GM23248 (cell line): ENCODE measurements at regions not wholly inside any gene's neighbourhood (a gene's known extent, or its start where the extent isn't known, plus 50 kb on each side); places are given as distances from the start of the nearest gene placed in this dataset. TPM values are rescaled to one million over a fixed set of nuclear protein-coding genes. Genes with fewer than 3 reads are reported as not detected.
"Not testable (repeated sequence)": the region's sequence is repeated elsewhere in the genome, so short reads cannot be mapped to it uniquely, and the experiment has no call there.

Source experiments
- DNase-seq: peaks from one replicate; pipeline ENCODE4 v3.0.0-alpha.2; 2015
- H2AFZ ChIP-seq: fragments of 200-600 bp; sonication (generic); 2 replicates; pipeline ENCODE4 v1.6.1; 2016; ENCODE audit warnings: antibody characterized with exemption
- H3F3A ChIP-seq: fragments of 200-600 bp; sonication (generic); 2 replicates; pipeline ENCODE4 v1.6.1; 2016; ENCODE audit warnings: mild to moderate bottlenecking, antibody characterized with exemption, mixed run types; ENCODE audit not compliant: insufficient read depth
- H3K27ac ChIP-seq: fragments of 200-600 bp; sonication (generic); 2 replicates; pipeline ENCODE4 v1.5.1; 2016; ENCODE audit warnings: mild to moderate bottlenecking
- H3K27me3 ChIP-seq: fragments of 200-600 bp; sonication (generic); replicated peaks from 2 replicates; pipeline ENCODE4 v1.6.1; 2016; ENCODE audit warnings: mild to moderate bottlenecking; ENCODE audit not compliant: insufficient read depth
- H3K36me3 ChIP-seq: fragments of 200-600 bp; sonication (generic); 2 replicates; pipeline ENCODE4 v1.6.1; 2016; ENCODE audit warnings: low read depth, mild to moderate bottlenecking
- H3K4me1 ChIP-seq: fragments of 200-600 bp; sonication (generic); 2 replicates; pipeline ENCODE4 v1.6.1; 2016; ENCODE audit warnings: mild to moderate bottlenecking; ENCODE audit not compliant: insufficient read depth
- H3K4me2 ChIP-seq: fragments of 200-600 bp; sonication (generic); one replicate; pipeline ENCODE4 v1.6.1; 2016; ENCODE audit warnings: mild to moderate bottlenecking; ENCODE audit not compliant: unreplicated experiment
- H3K4me3 ChIP-seq: fragments of 200-600 bp; sonication (generic); 2 replicates; pipeline ENCODE4 v1.5.1; 2016; ENCODE audit warnings: mild to moderate bottlenecking
- H3K79me2 ChIP-seq: fragments of 200-600 bp; sonication (generic); 2 replicates; pipeline ENCODE4 v1.6.1; 2016; ENCODE audit warnings: mild to moderate bottlenecking; ENCODE audit not compliant: insufficient read depth
- H3K9ac ChIP-seq: fragments of 200-600 bp; sonication (generic); 2 replicates; pipeline ENCODE4 v1.6.1; 2016; ENCODE audit warnings: mild to moderate bottlenecking
- H3K9me2 ChIP-seq: fragments of 200-600 bp; sonication (generic); 2 replicates; pipeline ENCODE4 v1.6.1; 2016; ENCODE audit warnings: mixed run types, mild to moderate bottlenecking, moderate library complexity; ENCODE audit not compliant: insufficient read depth
- H3K9me3 ChIP-seq: fragments of 200-600 bp; sonication (generic); one replicate; pipeline ENCODE4 v1.6.1; 2017; ENCODE audit warnings: low read depth
- H4K20me1 ChIP-seq: fragments of 200-600 bp; sonication (generic); 2 replicates; pipeline ENCODE4 v1.6.0; 2016; ENCODE audit not compliant: insufficient read depth
- EZH2 ChIP-seq: fragments of 200-600 bp; sonication (generic); IDR thresholded peaks from 2 replicates; pipeline ENCODE4 v1.6.1; 2018; ENCODE audit warnings: antibody characterized with exemption, mild to moderate bottlenecking; ENCODE audit not compliant: insufficient read depth, poor library complexity, severe bottlenecking
- EZH2phosphoT487 ChIP-seq: fragments of 200-600 bp; sonication (generic); IDR thresholded peaks from 2 replicates; pipeline ENCODE4 v1.6.1; 2018; ENCODE audit warnings: antibody characterized with exemption, moderate library complexity, mild to moderate bottlenecking, low read depth; ENCODE audit not compliant: insufficient read depth
- WGBS, 2 experiments: methylation state at CpG; one replicate each; pipeline ENCODE4 v1.1.6; 2015 to 2017; ENCODE audit warnings: low lambda C conversion rate in 2 of 2, low coverage in 1 of 2; ENCODE audit errors: missing lambda C conversion rate in 2 of 2; 5-methylcytosine and 5-hydroxymethylcytosine counted together
- in situ Hi-C: fragments of 300-500 bp; cut with MboI; formaldehyde crosslinking; loops from 2 replicates; pipeline ENCODE4 v1.15.0; 2020
- small RNA-seq: library from RNA; depleted of rRNA; stranded (forward); fragments of <200 nt; gene quantifications from one replicate; pipeline ENCODE3, GENCODE V24; 2014; ENCODE audit warnings: low read depth, low replicate concordance

- H4K20me1 ChIP-seq: no peaks in the 10 kb centered on the region
- in situ Hi-C loops: no loop called here
- H3K4me2 ChIP-seq: no peak overlapping the region
- no peaks in the 10 kb centered on the region for H3K36me3 ChIP-seq
- WGBS, 2 experiments: 27 to 32% methylated on average over 2 of the region's 2 CpGs
- DNase-seq: no peak
- no peak overlapping the region for H2AFZ ChIP-seq
- H3K4me1 ChIP-seq: no peaks in the 10 kb centered on the region
- H3F3A ChIP-seq: no peaks in the 10 kb centered on the region
- no peak overlapping the region for H3K9ac ChIP-seq
- no peaks in the 10 kb centered on the region for H3K9me2 ChIP-seq
- H3K79me2 ChIP-seq: no peaks in the 10 kb centered on the region
- TF ChIP-seq EZH2phosphoT487 (no peak), EZH2 (no peak)
- no peak overlapping the region for H3K4me3 ChIP-seq
- H3K9me3 ChIP-seq: no peaks in the 10 kb centered on the region
- H3K27me3 ChIP-seq: peaks cover 22% of the 10 kb centered on the region; the same call in 1 of the 2 replicates
- no peak overlapping the region for H3K27ac ChIP-seq
Measured at GRCh38 chr11:34721646-34722045, 100.8 kb downstream of the EHF start.

GRCh38 chr11:34719303-34719848, 98.5 kb downstream of the EHF start:
- DNase-seq: no peak
- no peaks in the 10 kb centered on the region for H3F3A ChIP-seq
- H4K20me1 ChIP-seq: no peaks in the 10 kb centered on the region
- H3K36me3 ChIP-seq: no peaks in the 10 kb centered on the region
- in situ Hi-C loops: no loop called here
- WGBS, 2 experiments: 45 to 53% methylated on average over 1 of the region's 1 CpG
- H3K9ac ChIP-seq: no peak overlapping the region
- no peak for TF ChIP-seq EZH2
- TF ChIP-seq EZH2phosphoT487: no peak
- H3K4me3 ChIP-seq: no peak overlapping the region
- H2AFZ ChIP-seq: no peak overlapping the region
- H3K4me1 ChIP-seq: no peaks in the 10 kb centered on the region
- H3K4me2 ChIP-seq: no peak overlapping the region
- no peaks in the 10 kb centered on the region for H3K9me3 ChIP-seq
- H3K9me2 ChIP-seq: no peaks in the 10 kb centered on the region
- peaks cover 29% of the 10 kb centered on the region for H3K27me3 ChIP-seq
- H3K79me2 ChIP-seq: no peaks in the 10 kb centered on the region
- H3K27ac ChIP-seq: no peak overlapping the region

- H3K4me1 ChIP-seq, in situ Hi-C loops, DNase-seq, H3F3A ChIP-seq, H4K20me1 ChIP-seq, H3K9me2 ChIP-seq, H3K36me3 ChIP-seq, H3K27ac ChIP-seq, H3K79me2 ChIP-seq, H3K4me3 ChIP-seq, H3K9me3 ChIP-seq, H2AFZ ChIP-seq, H3K4me2 ChIP-seq, H3K9ac ChIP-seq: not testable (repeated sequence)
- peaks cover 23% of the 10 kb centered on the region for H3K27me3 ChIP-seq
Measured at GRCh38 chr11:34713631-34714030, 92.7 kb downstream of the EHF start.

Small RNA genes lying in the stretch of these regions (small RNA-seq; reads per million reads assigned to genes)
- gene AL359999.1: not detected
